ENCODE measurements at regions not wholly inside any gene's neighbourhood (a gene's known extent, or its start where the extent isn't known, plus 50 kb on each side); places are given as distances from the start of the nearest gene placed in this dataset.
"Not testable (repeated sequence)": the region's sequence is repeated elsewhere in the genome, so short reads cannot be mapped to it uniquely, and the experiment has no call there.

GRCh38 chr12:104906695-104907094 is 51.4 kb downstream of the SLC41A2 start:
- in situ Hi-C loops (cut with HindIII; ENCODE audit: low pct_unique_long_range_greater_than_20kb, low sequenced_read_pairs) = no loop called here
- no peak overlapping the region for H3K27ac ChIP-seq (ENCODE audit: low read length)
- H3K27me3 ChIP-seq (ENCODE audit: control insufficient read depth, insufficient read depth, low read length) = no peaks in the 10 kb centered on the region
- no peaks in the 10 kb centered on the region for H3K36me3 ChIP-seq (ENCODE audit: control insufficient read depth, insufficient read depth, low read length)
- no peaks in the 10 kb centered on the region for H3K4me1 ChIP-seq (ENCODE audit: control insufficient read depth, insufficient read depth, low read length)
- ChIA-PET POLR2A (no interaction called here), CTCF (no interaction called here)
- no peak overlapping the region for H3K4me3 ChIP-seq (ENCODE audit: low read depth in 2 of 2, low read length in 2 of 2)
- no peaks in the 10 kb centered on the region for H3K9me3 ChIP-seq (ENCODE audit: control insufficient read depth, insufficient read depth, low read depth, low read length)
- intact Hi-C loops (cut with micrococcal nuclease; ENCODE audit: unreplicated experiment) = no loop called here
- ATAC-seq = no peak
- DNase-seq (ENCODE audit: low read depth, low spot score) = no peak
- TF ChIP-seq CTCF (IDR thresholded peaks at IDR 0.05) (no peak), TCF7L2 (IDR thresholded peaks at IDR 0.05; ENCODE audit: low read depth, low read length) (no peak), SIN3A (IDR thresholded peaks at IDR 0.05; ENCODE audit: borderline replicate concordance, insufficient read depth, low read depth, low read length) (no peak), REST (IDR thresholded peaks at IDR 0.05; ENCODE audit: insufficient read depth in 1 of 2, low read depth in 2 of 2, low read length in 1 of 2) (no peak), POLR2AphosphoS5 (IDR thresholded peaks at IDR 0.05; ENCODE audit: low read depth, low read length) (no peak)
- BruUV-seq (replicated peaks) = no TSS peak

GRCh38 chr12:104905446-104905845 is 52.6 kb downstream of the SLC41A2 start:
- not testable (repeated sequence) for BruUV-seq (replicated peaks)

GRCh38 chr12:104903648-104904423 is 54.3 kb downstream of the SLC41A2 start:
- Histone ChIP-seq H3K27me3 (ENCODE audit: control insufficient read depth, insufficient read depth, low read length) (no peaks in the 10 kb centered on the region), H3K27ac (ENCODE audit: low read length) (no peak overlapping the region), H3K4me3 (ENCODE audit: low read depth in 2 of 2, low read length in 2 of 2) (no peak overlapping the region), H3K36me3 (ENCODE audit: control insufficient read depth, insufficient read depth, low read length) (no peaks in the 10 kb centered on the region), H3K4me1 (ENCODE audit: control insufficient read depth, insufficient read depth, low read length) (no peaks in the 10 kb centered on the region), H3K9me3 (ENCODE audit: control insufficient read depth, insufficient read depth, low read depth, low read length) (no peaks in the 10 kb centered on the region)
- DNase-seq (ENCODE audit: low read depth, low spot score) (no peak), ATAC-seq (no peak)
- BruUV-seq (replicated peaks) = no TSS peak
- in situ Hi-C loops (cut with HindIII; ENCODE audit: low pct_unique_long_range_greater_than_20kb, low sequenced_read_pairs) = no loop called here
- ChIA-PET CTCF (no interaction called here), POLR2A (no interaction called here)
- TF ChIP-seq TCF7L2 (IDR thresholded peaks at IDR 0.05; ENCODE audit: low read depth, low read length) (no peak), REST (IDR thresholded peaks at IDR 0.05; ENCODE audit: insufficient read depth in 1 of 2, low read depth in 2 of 2, low read length in 1 of 2) (no peak), POLR2AphosphoS5 (IDR thresholded peaks at IDR 0.05; ENCODE audit: low read depth, low read length) (no peak), SIN3A (IDR thresholded peaks at IDR 0.05; ENCODE audit: borderline replicate concordance, insufficient read depth, low read depth, low read length) (no peak), CTCF (IDR thresholded peaks at IDR 0.05) (no peak)
- intact Hi-C loops (cut with micrococcal nuclease; ENCODE audit: unreplicated experiment) = no loop called here

More at GRCh38 chr12:104905446-104905845, 52.6 kb downstream of the SLC41A2 start:
- H3K4me1 ChIP-seq (ENCODE audit: control insufficient read depth, insufficient read depth, low read length); H3K9me3 ChIP-seq (ENCODE audit: control insufficient read depth, insufficient read depth, low read depth, low read length); CTCF ChIA-PET; H3K27me3 ChIP-seq (ENCODE audit: control insufficient read depth, insufficient read depth, low read length); H3K36me3 ChIP-seq (ENCODE audit: control insufficient read depth, insufficient read depth, low read length); ATAC-seq; DNase-seq (ENCODE audit: low read depth, low spot score); intact Hi-C loops (cut with micrococcal nuclease; ENCODE audit: unreplicated experiment); POLR2A ChIA-PET; H3K27ac ChIP-seq (ENCODE audit: low read length); in situ Hi-C loops (cut with HindIII; ENCODE audit: low pct_unique_long_range_greater_than_20kb, low sequenced_read_pairs); H3K4me3 ChIP-seq (ENCODE audit: low read depth in 2 of 2, low read length in 2 of 2): not testable (repeated sequence)
